GM18519 (cell line): ENCODE measurements at regions not wholly inside any gene's neighbourhood (a gene's known extent, or its start where the extent isn't known, plus 50 kb on each side); places are given as distances from the start of the nearest gene placed in this dataset.

Experiments
- ATAC-seq: cut with Tn5 transposase; IDR thresholded peaks from one replicate; pipeline ENCODE4 v1.9.1; 2021; ENCODE audit warnings: mild to moderate bottlenecking, moderate library complexity; ENCODE audit not compliant: unreplicated experiment, low FRiP score

DNA sequence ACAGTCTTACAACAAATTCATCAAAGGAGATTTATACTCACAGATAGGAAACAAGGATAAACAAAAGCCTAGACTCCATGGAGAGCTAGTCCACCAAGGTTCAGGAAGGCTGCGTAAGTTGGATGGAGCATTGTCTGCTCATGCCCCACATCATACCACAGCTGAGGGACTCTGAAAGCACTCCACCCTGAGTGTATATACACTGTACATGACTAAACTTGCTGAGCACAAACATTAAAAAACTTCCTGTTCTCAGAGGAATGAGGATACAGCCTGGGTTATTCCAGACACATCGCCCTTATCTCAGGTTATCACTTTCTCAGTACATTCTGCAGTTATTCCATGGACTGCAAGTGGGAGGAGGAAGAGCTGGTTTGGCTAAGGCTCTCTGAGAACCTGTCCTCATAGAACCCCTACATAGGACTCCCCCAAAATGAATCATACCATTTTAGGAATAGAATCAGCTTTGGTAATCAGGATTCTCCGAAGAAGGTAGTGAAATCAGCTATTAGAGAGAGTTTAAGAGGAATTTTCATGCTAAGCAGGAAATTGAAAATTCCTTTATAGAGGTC lies 58.0 kb upstream of the PRMT6 start:
- no peak for ATAC-seq

DNA sequence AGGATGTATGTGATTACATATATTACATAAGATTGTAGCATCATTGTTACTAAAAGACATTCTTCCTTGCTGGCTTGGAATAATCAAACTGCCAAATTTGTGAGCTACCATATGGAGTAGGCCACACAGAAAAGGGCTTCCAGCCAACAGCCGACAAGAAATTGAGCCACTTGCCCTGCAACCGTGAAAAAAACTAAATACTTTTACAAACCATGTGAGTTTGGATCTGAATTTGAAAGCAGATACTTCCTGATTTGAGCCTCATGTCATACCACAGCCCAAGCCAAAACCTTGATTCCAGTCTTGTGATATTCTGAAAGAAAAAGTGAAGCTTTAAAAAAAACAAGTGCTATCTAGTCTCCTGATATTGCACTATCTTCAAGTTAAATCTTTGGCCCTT lies 55.6 kb upstream of the PRMT6 start:
- no peak for ATAC-seq

DNA sequence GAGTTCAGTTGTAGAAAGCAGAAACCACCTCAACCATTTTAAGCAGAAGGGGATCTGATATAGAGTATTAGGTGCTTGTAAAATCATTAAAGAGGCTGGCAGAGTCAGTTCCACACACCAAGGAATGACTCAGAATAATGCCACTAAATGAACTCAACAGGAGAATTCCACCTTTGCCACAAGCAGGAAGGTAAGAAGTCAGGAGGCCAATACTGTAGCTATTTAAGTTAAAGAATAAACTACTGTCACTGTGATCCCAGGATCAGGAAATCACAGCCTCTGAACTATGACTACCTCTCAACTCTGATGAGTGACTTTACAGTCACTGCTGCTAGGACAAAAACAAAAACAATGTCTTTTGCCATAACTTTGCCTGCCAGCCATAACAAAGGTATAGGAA lies 52.5 kb upstream of the PRMT6 start:
- ATAC-seq: no peak

DNA sequence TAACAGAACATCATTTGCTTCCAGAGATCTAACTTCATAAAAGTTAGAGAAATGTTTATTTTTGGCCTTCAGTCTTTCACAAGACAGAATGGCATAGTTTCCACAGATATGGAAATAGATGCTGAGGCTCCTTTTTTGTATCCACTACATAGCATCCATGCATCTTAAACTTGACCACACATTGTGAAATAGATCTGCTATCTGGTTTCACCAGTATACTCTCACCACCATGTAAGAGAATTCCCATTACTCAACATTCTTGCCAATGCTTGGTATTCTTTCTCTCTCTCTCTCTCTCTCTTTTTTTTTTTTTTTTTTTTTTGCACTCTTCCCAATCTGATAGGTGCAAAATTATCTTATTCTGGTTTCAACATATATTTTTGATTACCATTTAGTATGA lies 52.1 kb upstream of the PRMT6 start:
- ATAC-seq: no peak
